Fibroblast of villous mesenchyme (primary cell): ENCODE measurements at regions not wholly inside any gene's neighbourhood (a gene's known extent, or its start where the extent isn't known, plus 50 kb on each side); places are given as distances from the start of the nearest gene placed in this dataset.
A peak's percentile ranks its signal among the peaks of the same experiment; 100 is the strongest.

Experiments used
- DNase-seq: peaks from one replicate; pipeline ENCODE4 v3.0.0-alpha.2; 2010; ENCODE audit warnings: low read depth
- H3K4me3 ChIP-seq: 2 replicates; pipeline ENCODE4 v1.5.1; 2011; ENCODE audit warnings: low read depth, mild to moderate bottlenecking, low read length
- TF ChIP-seq, protein P1 (sequence below): IDR thresholded peaks from 2 replicates; pipeline ENCODE4 v1.5.1; 2012; ENCODE audit warnings: low read depth, mild to moderate bottlenecking, low read length; ENCODE audit not compliant: insufficient read depth

DNA sequence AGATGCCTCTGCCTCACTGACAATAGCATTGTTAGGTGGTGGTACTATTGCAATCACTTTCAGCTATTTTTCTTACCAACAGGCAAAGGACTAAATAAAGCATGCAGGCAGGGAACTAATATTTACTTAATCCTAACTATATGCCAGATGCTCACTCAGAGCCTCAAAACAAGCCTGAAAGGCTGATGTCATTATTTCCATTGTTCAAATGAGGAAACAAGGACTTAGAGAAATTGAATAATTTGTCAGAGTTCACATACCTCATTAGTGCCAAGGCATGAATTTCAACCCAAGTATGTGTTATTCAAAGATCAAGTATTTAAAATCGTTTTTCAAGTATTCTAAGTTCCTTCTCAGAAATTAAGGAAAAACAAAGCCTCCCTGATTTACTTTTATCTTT lies 374.9 kb upstream of the TECRL start:
- DNase-seq, result no peak
- H3K4me3 ChIP-seq, result no peak overlapping the region
- TF ChIP-seq, protein P1, sequence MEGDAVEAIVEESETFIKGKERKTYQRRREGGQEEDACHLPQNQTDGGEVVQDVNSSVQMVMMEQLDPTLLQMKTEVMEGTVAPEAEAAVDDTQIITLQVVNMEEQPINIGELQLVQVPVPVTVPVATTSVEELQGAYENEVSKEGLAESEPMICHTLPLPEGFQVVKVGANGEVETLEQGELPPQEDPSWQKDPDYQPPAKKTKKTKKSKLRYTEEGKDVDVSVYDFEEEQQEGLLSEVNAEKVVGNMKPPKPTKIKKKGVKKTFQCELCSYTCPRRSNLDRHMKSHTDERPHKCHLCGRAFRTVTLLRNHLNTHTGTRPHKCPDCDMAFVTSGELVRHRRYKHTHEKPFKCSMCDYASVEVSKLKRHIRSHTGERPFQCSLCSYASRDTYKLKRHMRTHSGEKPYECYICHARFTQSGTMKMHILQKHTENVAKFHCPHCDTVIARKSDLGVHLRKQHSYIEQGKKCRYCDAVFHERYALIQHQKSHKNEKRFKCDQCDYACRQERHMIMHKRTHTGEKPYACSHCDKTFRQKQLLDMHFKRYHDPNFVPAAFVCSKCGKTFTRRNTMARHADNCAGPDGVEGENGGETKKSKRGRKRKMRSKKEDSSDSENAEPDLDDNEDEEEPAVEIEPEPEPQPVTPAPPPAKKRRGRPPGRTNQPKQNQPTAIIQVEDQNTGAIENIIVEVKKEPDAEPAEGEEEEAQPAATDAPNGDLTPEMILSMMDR, result no peak

DNA sequence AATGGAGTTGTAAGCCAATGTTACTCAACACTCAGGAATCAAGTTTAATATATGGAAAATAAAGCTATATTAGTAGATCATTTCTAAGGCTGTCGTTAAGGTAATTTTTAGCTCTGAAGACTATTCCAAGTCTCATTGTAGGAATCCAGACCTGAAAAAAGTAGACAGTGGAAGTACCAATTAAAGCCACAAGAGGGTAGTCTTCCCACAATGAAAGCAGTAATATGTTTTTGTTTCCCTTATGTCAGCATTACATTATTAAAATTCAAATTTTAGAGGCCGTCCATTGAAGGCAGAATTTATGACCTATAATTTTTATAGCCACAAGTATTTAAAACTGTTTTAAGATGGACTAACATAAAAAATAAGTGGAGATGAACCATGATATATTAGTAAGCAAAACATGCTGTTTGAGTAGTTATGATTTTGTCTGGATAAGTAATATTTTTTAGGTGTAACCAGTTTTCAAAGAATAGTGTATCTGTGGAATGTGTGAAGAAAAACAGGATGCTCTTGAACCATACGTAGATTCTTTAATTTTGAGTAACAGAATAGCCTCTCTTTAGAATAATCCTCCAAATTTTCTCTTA lies 372.6 kb upstream of the TECRL start:
- H3K4me3 ChIP-seq, result no peak overlapping the region
- DNase-seq, result peak; percentile 12
- TF ChIP-seq, protein P1, result peak; percentile 59

DNA sequence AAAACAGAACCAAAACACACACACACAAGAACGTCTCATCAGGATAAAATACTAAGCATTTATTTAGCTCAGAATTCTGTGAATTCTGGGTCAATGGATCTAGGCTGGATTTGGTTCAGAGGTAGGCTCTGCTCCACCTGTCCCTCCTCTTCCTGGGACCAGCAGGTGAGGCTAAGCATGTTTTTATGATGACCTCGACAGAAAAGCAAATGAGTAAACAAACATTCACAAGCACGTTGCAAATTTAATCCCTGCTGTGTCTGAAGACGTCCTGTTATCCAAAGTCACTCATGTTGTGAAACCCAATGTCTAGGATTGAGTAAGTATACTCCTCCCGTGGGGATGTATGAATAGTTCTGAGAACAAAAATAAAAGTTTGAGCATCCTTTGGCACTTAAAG lies 371.4 kb upstream of the TECRL start:
- DNase-seq, result no peak
- no peak overlapping the region for H3K4me3 ChIP-seq
- TF ChIP-seq, protein P1, result no peak

DNA sequence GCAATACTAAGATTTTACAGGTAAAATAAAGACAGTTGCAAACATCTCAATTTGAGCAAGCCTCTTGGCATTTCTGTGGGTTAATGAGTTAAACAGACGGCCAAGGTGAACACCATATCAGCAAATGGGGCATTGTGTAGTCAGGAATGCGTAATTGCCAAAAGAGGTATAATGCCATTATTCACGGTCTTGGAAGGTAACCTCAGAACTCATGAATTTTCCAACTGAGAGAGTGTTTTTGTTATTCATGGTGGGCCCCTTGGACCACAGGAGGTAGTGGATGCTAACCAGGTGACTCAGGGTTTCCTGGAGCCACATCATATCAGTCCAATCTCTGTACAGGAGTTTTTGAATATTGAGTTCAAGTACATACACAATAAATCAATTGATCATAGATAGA lies 368.0 kb upstream of the TECRL start:
- TF ChIP-seq, protein P1, result no peak
- H3K4me3 ChIP-seq, result no peak overlapping the region
- no peak for DNase-seq

DNA sequence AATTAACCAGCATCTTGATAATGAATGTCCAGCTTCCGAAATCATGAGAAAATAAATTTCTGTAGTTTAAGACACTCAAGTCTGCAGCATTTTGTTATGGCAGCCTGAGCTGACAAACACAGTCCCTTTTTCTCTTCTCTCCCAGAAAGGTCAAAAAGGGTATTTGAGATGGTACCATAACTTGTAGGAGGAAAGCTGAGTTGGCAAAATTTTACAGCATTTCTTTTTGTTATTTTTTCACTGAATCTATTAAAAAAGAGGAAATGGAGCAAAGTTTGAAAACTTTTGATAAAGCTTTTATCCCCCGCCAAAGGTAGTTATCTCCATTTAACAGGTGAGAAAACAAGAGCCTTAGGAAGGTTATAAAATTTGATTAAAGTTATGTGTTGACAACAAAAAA lies 367.6 kb upstream of the TECRL start:
- no peak overlapping the region for H3K4me3 ChIP-seq
- no peak for DNase-seq
- TF ChIP-seq, protein P1, result no peak

DNA sequence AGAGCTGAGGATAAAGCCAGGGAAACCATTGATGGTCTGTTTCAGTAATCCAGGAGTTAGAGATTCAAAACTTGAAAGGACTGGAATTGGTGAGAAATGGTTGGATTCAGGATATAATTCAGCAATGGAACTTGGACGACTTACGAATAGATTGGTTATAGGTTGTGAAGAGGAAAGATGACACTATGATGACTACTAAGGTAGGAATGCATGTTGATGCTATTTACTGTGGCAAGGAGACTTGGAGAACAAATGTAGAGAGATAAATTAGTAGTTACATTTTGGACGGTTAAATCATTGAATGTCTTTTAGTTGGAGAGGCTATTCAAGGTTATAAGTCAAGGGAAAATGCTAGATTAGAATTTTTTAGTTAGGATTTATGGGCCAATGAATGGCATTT lies 365.4 kb upstream of the TECRL start:
- TF ChIP-seq, protein P1, result no peak
- no peak for DNase-seq
- no peak overlapping the region for H3K4me3 ChIP-seq

DNA sequence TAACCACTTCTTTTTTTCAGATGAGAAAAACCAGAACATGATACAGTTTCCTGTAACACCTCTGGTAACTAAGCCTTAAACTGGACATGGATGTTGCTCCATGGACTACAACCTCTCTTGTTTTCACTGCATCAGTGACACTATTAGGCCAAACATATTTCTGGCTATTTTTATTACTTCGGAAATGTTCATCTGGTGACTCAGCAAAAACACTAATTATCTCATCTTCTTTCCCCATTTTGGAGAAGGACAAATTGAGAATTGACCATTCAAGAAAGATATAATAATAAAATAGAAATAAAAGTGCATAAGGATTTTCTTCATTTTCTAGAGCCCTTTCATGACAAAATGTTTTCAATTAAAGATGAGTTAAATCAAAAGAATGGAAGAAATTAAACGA lies 361.9 kb upstream of the TECRL start:
- TF ChIP-seq, protein P1, result no peak
- no peak overlapping the region for H3K4me3 ChIP-seq
- no peak for DNase-seq
